Lower lobe of right lung (tissue), 2 donors: ENCODE measurements at regions not wholly inside any gene's neighbourhood (a gene's known extent, or its start where the extent isn't known, plus 50 kb on each side); places are given as distances from the start of the nearest gene placed in this dataset.

ENCODE experiments used
- ATAC-seq, 2 donors: fragments of 200-7000 bp; cut with Tn5 transposase; one replicate each; pipeline ENCODE4 v1.9.1; 2020 to 2022; ENCODE audit warnings: mild to moderate bottlenecking in 2 of 2, moderate library complexity in 2 of 2
- DNase-seq: peaks from one replicate; pipeline ENCODE4 v3.0.0-alpha.2; 2020
- H3K27ac ChIP-seq: fragments of 200-600 bp; one replicate; pipeline ENCODE4 v1.8.0; 2022
- H3K27me3 ChIP-seq: fragments of 200-600 bp; one replicate; pipeline ENCODE4 v1.8.0; 2022; ENCODE audit warnings: low read depth
- H3K36me3 ChIP-seq: fragments of 200-600 bp; one replicate; pipeline ENCODE4 v1.8.0; 2022; ENCODE audit warnings: mild to moderate bottlenecking
- H3K4me1 ChIP-seq: fragments of 200-600 bp; one replicate; pipeline ENCODE4 v1.8.0; 2022
- H3K4me3 ChIP-seq: fragments of 200-600 bp; one replicate; pipeline ENCODE4 v1.8.0; 2022; ENCODE audit warnings: mild to moderate bottlenecking
- H3K9me3 ChIP-seq: fragments of 200-600 bp; one replicate; pipeline ENCODE4 v1.8.0; 2022
- CTCF ChIP-seq: fragments of 200-600 bp; IDR thresholded peaks from one replicate; pipeline ENCODE4 v1.8.0; 2022; ENCODE audit warnings: antibody characterized with exemption, mild to moderate bottlenecking
- intact Hi-C: fragments of 100-400 bp; cut with DNase I; formaldehyde crosslinking; loops from one replicate; pipeline ENCODE4 v1.11.0; 2022
- donor health status: DM: no; HTN: yes; CAD: no; lungs with severe emphysema.

- TF ChIP-seq CTCF: no peak
- no peak for DNase-seq
- no peak overlapping the region for H3K4me3 ChIP-seq
- no peaks in the 10 kb centered on the region for H3K9me3 ChIP-seq
- intact Hi-C loops: no loop called here
- ATAC-seq: no peak
- H3K4me1 ChIP-seq: no peaks in the 10 kb centered on the region
- no peaks in the 10 kb centered on the region for H3K36me3 ChIP-seq
- H3K27me3 ChIP-seq: peaks cover 19% of the 10 kb centered on the region
- H3K27ac ChIP-seq: no peak overlapping the region
These were observed 696.3 kb downstream of the PTPRU start for GRCh38 chr1:29932626-29933025.

GRCh38 chr1:29931477-29932175, 695.3 kb downstream of the PTPRU start:
- DNase-seq (no peak), ATAC-seq (no peak)
- Histone ChIP-seq H3K27ac (no peak overlapping the region), H3K36me3 (no peaks in the 10 kb centered on the region), H3K4me1 (no peaks in the 10 kb centered on the region), H3K4me3 (no peak overlapping the region), H3K9me3 (no peaks in the 10 kb centered on the region), H3K27me3 (peaks cover 22% of the 10 kb centered on the region)
- TF ChIP-seq CTCF: no peak
- intact Hi-C loops: no loop called here

- H3K36me3 ChIP-seq: no peaks in the 10 kb centered on the region
- DNase-seq: no peak
- peaks cover 5% of the 10 kb centered on the region for H3K27me3 ChIP-seq
- ATAC-seq: no peak
- H3K27ac ChIP-seq: no peak overlapping the region
- intact Hi-C loops: no loop called here
- no peak for TF ChIP-seq CTCF
- no peaks in the 10 kb centered on the region for H3K9me3 ChIP-seq
- H3K4me3 ChIP-seq: no peak overlapping the region
- no peaks in the 10 kb centered on the region for H3K4me1 ChIP-seq
These were observed 688.7 kb downstream of the PTPRU start for GRCh38 chr1:29925058-29925457.

- H3K36me3 ChIP-seq: no peaks in the 10 kb centered on the region
- no peaks in the 10 kb centered on the region for H3K4me1 ChIP-seq
- H3K27ac ChIP-seq: no peak overlapping the region
- H3K27me3 ChIP-seq: peaks cover 5% of the 10 kb centered on the region
- H3K4me3 ChIP-seq: no peak overlapping the region
- no peak for TF ChIP-seq CTCF
- no peaks in the 10 kb centered on the region for H3K9me3 ChIP-seq
- no peak for DNase-seq
- no peak for ATAC-seq
- intact Hi-C loops: no loop called here
These were observed 687.7 kb downstream of the PTPRU start for GRCh38 chr1:29924017-29924431.

- no peaks in the 10 kb centered on the region for H3K36me3 ChIP-seq
- DNase-seq: no peak
- H3K4me3 ChIP-seq: no peak overlapping the region
- ATAC-seq: no peak
- no peaks in the 10 kb centered on the region for H3K9me3 ChIP-seq
- H3K4me1 ChIP-seq: no peaks in the 10 kb centered on the region
- TF ChIP-seq CTCF: no peak
- H3K27me3 ChIP-seq: peaks cover 2% of the 10 kb centered on the region
- no peak overlapping the region for H3K27ac ChIP-seq
- intact Hi-C loops: no loop called here
These were observed 685.4 kb downstream of the PTPRU start for GRCh38 chr1:29921741-29922140.
